HepG2 (cell line): ENCODE measurements at regions not wholly inside any gene's neighbourhood (a gene's known extent, or its start where the extent isn't known, plus 50 kb on each side); places are given as distances from the start of the nearest gene placed in this dataset.

Source experiments
- ARNTL ChIP-seq: sonication (generic); formaldehyde crosslinking; IDR thresholded peaks from 2 replicates; pipeline ENCODE4 v1.4.0; 2020; ENCODE audit warnings: mild to moderate bottlenecking, missing genetic modification reagents
- CBFB ChIP-seq: sonication (generic); formaldehyde crosslinking; IDR thresholded peaks from 2 replicates; pipeline ENCODE4 v1.4.0; 2020; ENCODE audit warnings: missing genetic modification reagents
- CTCF ChIP-seq: sonication (generic); formaldehyde crosslinking; IDR thresholded peaks from 2 replicates; pipeline ENCODE4 v1.5.0; 2020; ENCODE audit warnings: mild to moderate bottlenecking, missing genetic modification reagents, moderate library complexity
- EP300 ChIP-seq, 3 experiments: sonication (generic) in 1 of 3; formaldehyde crosslinking in 1 of 3; IDR thresholded peaks; 2 replicates each; pipeline versions ENCODE4 v1.5.1 to v1.6.1; 2011 to 2020; ENCODE audit warnings: low read depth in 2 of 3, low read length in 2 of 3, borderline replicate concordance in 1 of 3, improper control_type of control experiment in 1 of 3, mild to moderate bottlenecking in 1 of 3, missing genetic modification reagents in 1 of 3, moderate library complexity in 1 of 3
- HDAC6 ChIP-seq: fragments of 200-600 bp; sonication (generic); IDR thresholded peaks from 2 replicates; pipeline ENCODE4 v1.7.0; 2017; ENCODE audit warnings: mild to moderate bottlenecking, antibody characterized with exemption, low read length, low read depth
- JUNB ChIP-seq: sonication (generic); formaldehyde crosslinking; IDR thresholded peaks from 2 replicates; pipeline ENCODE4 v1.8.0; 2022; ENCODE audit warnings: missing genetic modification reagents, mild to moderate bottlenecking, borderline replicate concordance
- POLR2AphosphoS5 ChIP-seq: IDR thresholded peaks from 2 replicates; pipeline ENCODE4 v1.6.1; 2012; ENCODE audit warnings: low read depth, low read length
- SNAPC5 ChIP-seq: sonication (generic); formaldehyde crosslinking; IDR thresholded peaks from 2 replicates; pipeline ENCODE4 v1.8.1; 2023; ENCODE audit warnings: mild to moderate bottlenecking, missing genetic modification reagents, borderline replicate concordance
- TBP ChIP-seq: sonication (generic); formaldehyde crosslinking; IDR thresholded peaks from 2 replicates; pipeline ENCODE4 v1.5.0; 2020; ENCODE audit warnings: missing genetic modification reagents
- ZBTB21 ChIP-seq: sonication (generic); formaldehyde crosslinking; IDR thresholded peaks from 2 replicates; pipeline ENCODE4 v1.4.0; 2020; ENCODE audit warnings: missing genetic modification reagents
- ZC3H4 ChIP-seq: sonication (generic); formaldehyde crosslinking; IDR thresholded peaks from 2 replicates; pipeline ENCODE4 v1.4.0; 2020; ENCODE audit warnings: missing genetic modification reagents, borderline replicate concordance
- ZNF274 ChIP-seq: sonication (generic); formaldehyde crosslinking; IDR thresholded peaks from 2 replicates; pipeline ENCODE4 v1.5.1; 2020; ENCODE audit warnings: mild to moderate bottlenecking, missing genetic modification reagents

DNA sequence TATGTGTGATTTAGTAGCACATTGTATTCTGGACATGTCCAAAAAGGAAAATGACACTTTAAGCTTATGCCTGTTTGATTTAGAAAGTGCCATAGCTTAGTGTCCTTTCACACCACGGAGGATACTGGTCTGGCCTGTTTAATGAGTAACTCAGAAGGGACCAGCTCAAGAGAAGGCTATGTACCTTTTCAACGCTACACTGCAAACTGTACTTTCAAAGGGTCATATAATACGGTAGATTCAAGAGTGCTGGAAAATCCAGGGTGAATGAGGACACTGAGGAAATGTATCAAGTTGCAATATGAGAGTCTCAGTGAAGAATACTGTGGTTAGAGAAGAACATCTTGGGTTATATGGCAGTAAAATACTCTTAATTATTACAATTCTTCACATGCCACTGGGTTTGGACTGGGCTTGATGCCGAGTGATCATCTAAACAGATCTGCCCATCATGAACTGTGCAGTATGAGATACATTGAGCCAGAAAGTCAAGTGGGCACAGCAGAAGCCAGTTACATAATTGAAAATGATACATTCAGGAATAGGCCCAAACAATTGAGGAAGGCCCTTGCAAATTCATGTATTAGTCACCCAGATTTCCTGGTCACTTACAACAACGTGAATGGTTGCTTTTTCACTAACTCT is 1211.5 kb upstream of the CDH9 start:
- TF ChIP-seq JUNB (CRISPR knock-in tag): no peak
- TF ChIP-seq POLR2AphosphoS5: no peak
- TF ChIP-seq EP300 (IDR thresholded peaks at IDR 0.05; ENCODE audit: low read depth in 2 of 2, low read length in 2 of 2): no peak
- TF ChIP-seq EP300 (CRISPR knock-in tag; IDR thresholded peaks at IDR 0.05; ENCODE audit: borderline replicate concordance): no peak
- no peak for TF ChIP-seq CBFB
- no peak for TF ChIP-seq ZNF274 (CRISPR knock-in tag)
- no peak for TF ChIP-seq TBP (CRISPR knock-in tag)
- no peak for TF ChIP-seq CTCF (CRISPR knock-in tag)
- TF ChIP-seq HDAC6: no peak
- no peak for TF ChIP-seq ZC3H4 (CRISPR knock-in tag)
- no peak for TF ChIP-seq ARNTL (CRISPR knock-in tag)
- TF ChIP-seq SNAPC5 (CRISPR knock-in tag): no peak
- no peak for TF ChIP-seq ZBTB21
